DND-41 (cell line): ENCODE measurements at regions not wholly inside any gene's neighbourhood (a gene's known extent, or its start where the extent isn't known, plus 50 kb on each side); places are given as distances from the start of the nearest gene placed in this dataset.

Source experiments
- ATAC-seq: fragments of 200-7000 bp; cut with Tn5 transposase; 3 replicates; pipeline ENCODE4 v1.9.1; 2021; ENCODE audit warnings: low read depth; ENCODE audit not compliant: insufficient read depth
- DNase-seq: peaks from one replicate; pipeline ENCODE4 v3.0.0-alpha.2; 2020
- H2AFZ ChIP-seq: 2 replicates; pipeline ENCODE4 v1.6.0; 2012; ENCODE audit warnings: low read depth, low read length
- H3K27ac ChIP-seq: 2 replicates; pipeline ENCODE4 v1.5.1; 2012; ENCODE audit warnings: low read length, inconsistent platforms
- H3K27me3 ChIP-seq: fragments of 200-600 bp; sonication (generic); 2 replicates; pipeline ENCODE4 v1.6.0; 2012; ENCODE audit warnings: low read length, mild to moderate bottlenecking, inconsistent platforms; ENCODE audit not compliant: insufficient read depth, poor library complexity
- H3K36me3 ChIP-seq: 2 replicates; pipeline ENCODE4 v1.5.1; 2012; ENCODE audit warnings: low read length, inconsistent platforms; ENCODE audit not compliant: insufficient read depth
- H3K4me1 ChIP-seq: 2 replicates; pipeline ENCODE4 v1.5.1; 2012; ENCODE audit warnings: mild to moderate bottlenecking, low read length; ENCODE audit not compliant: insufficient read depth
- H3K4me2 ChIP-seq: 2 replicates; pipeline ENCODE4 v1.6.0; 2012; ENCODE audit warnings: mild to moderate bottlenecking, moderate library complexity, low read length, inconsistent platforms; ENCODE audit not compliant: insufficient read depth
- H3K4me3 ChIP-seq, 2 experiments: fragments of 200-600 bp in 1 of 2; shearing (Covaris generic) in 1 of 2; 2 replicates each; pipeline ENCODE4 v1.5.1; 2012 to 2016; ENCODE audit warnings: inconsistent platforms in 2 of 2, low read length in 2 of 2, mild to moderate bottlenecking in 2 of 2, low read depth in 1 of 2, moderate library complexity in 1 of 2
- H3K79me2 ChIP-seq: 2 replicates; pipeline ENCODE4 v1.6.0; 2012; ENCODE audit warnings: low read length, inconsistent platforms; ENCODE audit not compliant: insufficient read depth
- H3K9ac ChIP-seq: 2 replicates; pipeline ENCODE4 v1.6.0; 2012; ENCODE audit warnings: low read depth, mild to moderate bottlenecking, inconsistent platforms, low read length, moderate library complexity
- H3K9me3 ChIP-seq: 2 replicates; pipeline ENCODE4 v1.5.1; 2012; ENCODE audit warnings: low read length, moderate library complexity, mild to moderate bottlenecking, inconsistent platforms; ENCODE audit not compliant: insufficient read depth, severe bottlenecking
- H4K20me1 ChIP-seq: 2 replicates; pipeline ENCODE4 v1.6.0; 2012; ENCODE audit warnings: low read length; ENCODE audit not compliant: insufficient read depth
- EZH2 ChIP-seq: IDR thresholded peaks from 3 replicates; pipeline ENCODE4 v1.6.1; 2012; ENCODE audit warnings: borderline replicate concordance, low read depth, mild to moderate bottlenecking, moderate library complexity, low read length, inconsistent platforms; ENCODE audit not compliant: severe bottlenecking
- TF ChIP-seq, protein P1 (sequence below): IDR thresholded peaks from 2 replicates; pipeline ENCODE4 v1.5.1; 2012; ENCODE audit warnings: borderline replicate concordance, low read length, moderate library complexity, mild to moderate bottlenecking; ENCODE audit not compliant: poor library complexity, severe bottlenecking; ENCODE audit errors: extremely low read depth

DNA sequence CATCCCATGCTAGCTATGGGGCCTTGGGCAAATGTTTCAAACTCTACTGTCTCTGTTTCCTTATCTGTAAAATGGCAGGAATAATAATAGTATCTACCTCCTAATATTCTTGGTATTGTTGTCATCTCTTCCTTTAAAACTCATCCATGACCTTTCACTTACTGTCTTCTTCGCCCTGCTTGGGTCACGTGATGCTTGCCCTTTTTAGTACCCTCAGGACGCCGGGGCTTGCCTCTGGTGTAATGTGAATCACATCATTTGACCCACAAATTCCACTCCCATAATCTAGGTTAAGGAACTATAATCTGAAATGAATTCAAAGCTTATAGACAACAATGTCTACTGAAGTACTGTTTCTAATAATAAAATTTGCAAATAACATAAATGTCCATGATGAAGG lies 162.7 kb downstream of the DRD1 start:
- no peak overlapping the region for H2AFZ ChIP-seq
- H3K27ac ChIP-seq: no peak overlapping the region
- no peaks in the 10 kb centered on the region for H3K36me3 ChIP-seq
- H3K79me2 ChIP-seq: no peaks in the 10 kb centered on the region
- no peaks in the 10 kb centered on the region for H3K4me1 ChIP-seq
- no peaks in the 10 kb centered on the region for H3K27me3 ChIP-seq
- H4K20me1 ChIP-seq: no peaks in the 10 kb centered on the region
- no peak for TF ChIP-seq EZH2
- TF ChIP-seq, protein P1, sequence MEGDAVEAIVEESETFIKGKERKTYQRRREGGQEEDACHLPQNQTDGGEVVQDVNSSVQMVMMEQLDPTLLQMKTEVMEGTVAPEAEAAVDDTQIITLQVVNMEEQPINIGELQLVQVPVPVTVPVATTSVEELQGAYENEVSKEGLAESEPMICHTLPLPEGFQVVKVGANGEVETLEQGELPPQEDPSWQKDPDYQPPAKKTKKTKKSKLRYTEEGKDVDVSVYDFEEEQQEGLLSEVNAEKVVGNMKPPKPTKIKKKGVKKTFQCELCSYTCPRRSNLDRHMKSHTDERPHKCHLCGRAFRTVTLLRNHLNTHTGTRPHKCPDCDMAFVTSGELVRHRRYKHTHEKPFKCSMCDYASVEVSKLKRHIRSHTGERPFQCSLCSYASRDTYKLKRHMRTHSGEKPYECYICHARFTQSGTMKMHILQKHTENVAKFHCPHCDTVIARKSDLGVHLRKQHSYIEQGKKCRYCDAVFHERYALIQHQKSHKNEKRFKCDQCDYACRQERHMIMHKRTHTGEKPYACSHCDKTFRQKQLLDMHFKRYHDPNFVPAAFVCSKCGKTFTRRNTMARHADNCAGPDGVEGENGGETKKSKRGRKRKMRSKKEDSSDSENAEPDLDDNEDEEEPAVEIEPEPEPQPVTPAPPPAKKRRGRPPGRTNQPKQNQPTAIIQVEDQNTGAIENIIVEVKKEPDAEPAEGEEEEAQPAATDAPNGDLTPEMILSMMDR: no peak
- no peak overlapping the region for H3K9ac ChIP-seq
- no peak overlapping the region for H3K4me3 ChIP-seq
- no peaks in the 10 kb centered on the region for H3K9me3 ChIP-seq
- no peak overlapping the region for H3K4me2 ChIP-seq
- no peak for DNase-seq
- ATAC-seq: no peak

DNA sequence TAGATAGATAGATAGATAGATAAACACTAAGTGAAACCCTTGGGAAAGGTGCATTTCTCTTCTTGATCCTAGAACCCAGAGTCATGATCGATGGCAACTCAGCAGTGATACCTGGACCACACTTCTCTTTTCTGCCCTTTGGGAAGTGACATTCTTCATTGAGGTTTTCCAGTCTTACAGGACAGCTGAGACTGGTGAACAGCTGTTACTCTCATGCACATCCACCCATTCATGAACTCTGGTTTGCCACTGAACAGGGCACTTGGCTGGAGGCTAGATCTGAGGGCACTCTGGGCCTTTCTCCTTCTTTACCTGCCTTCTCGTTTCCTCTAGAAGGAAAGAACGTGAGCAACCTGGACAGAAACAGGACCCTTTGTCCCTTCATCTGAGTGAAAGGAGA lies 164.5 kb downstream of the DRD1 start:
- Histone ChIP-seq H3K9me3 (no peaks in the 10 kb centered on the region), H3K27me3 (no peaks in the 10 kb centered on the region), H3K4me2 (no peak overlapping the region), H3K27ac (no peak overlapping the region), H3K36me3 (no peaks in the 10 kb centered on the region), H4K20me1 (no peaks in the 10 kb centered on the region), H3K4me1 (no peaks in the 10 kb centered on the region), H3K4me3 (no peak overlapping the region), H3K79me2 (no peaks in the 10 kb centered on the region), H2AFZ (no peak overlapping the region), H3K9ac (no peak overlapping the region)
- no peak for TF ChIP-seq EZH2
- TF ChIP-seq, protein P1: no peak
- DNase-seq: no peak
- no peak for ATAC-seq

DNA sequence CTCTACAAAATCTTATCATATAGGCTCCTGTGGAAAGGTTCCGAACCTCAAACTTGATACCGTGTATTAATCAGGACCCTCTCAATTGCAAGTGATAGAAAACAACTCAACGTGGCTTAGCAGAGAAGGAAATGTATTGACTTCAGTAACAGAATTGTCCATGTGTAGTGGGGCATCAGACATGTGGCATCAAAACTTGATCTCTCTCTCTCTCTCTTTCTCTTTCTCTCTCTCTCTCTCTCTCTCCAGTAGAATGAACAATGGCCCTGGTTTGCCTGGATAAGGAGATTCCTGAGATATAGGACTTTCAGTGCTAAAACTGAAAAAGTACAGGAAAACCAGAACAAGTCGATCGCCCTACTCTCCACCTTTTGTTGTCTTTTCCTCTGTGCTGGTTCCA lies 168.2 kb downstream of the DRD1 start:
- Histone ChIP-seq H3K36me3 (no peaks in the 10 kb centered on the region), H3K27me3 (peaks cover 3% of the 10 kb centered on the region), H3K79me2 (no peaks in the 10 kb centered on the region), H4K20me1 (no peaks in the 10 kb centered on the region), H3K9ac (no peak overlapping the region), H3K4me1 (no peaks in the 10 kb centered on the region), H3K4me3 (no peak overlapping the region), H3K27ac (no peak overlapping the region), H3K4me2 (no peak overlapping the region), H3K9me3 (no peaks in the 10 kb centered on the region), H2AFZ (no peak overlapping the region)
- DNase-seq: no peak
- no peak for TF ChIP-seq EZH2
- TF ChIP-seq, protein P1: no peak
- ATAC-seq: no peak

DNA sequence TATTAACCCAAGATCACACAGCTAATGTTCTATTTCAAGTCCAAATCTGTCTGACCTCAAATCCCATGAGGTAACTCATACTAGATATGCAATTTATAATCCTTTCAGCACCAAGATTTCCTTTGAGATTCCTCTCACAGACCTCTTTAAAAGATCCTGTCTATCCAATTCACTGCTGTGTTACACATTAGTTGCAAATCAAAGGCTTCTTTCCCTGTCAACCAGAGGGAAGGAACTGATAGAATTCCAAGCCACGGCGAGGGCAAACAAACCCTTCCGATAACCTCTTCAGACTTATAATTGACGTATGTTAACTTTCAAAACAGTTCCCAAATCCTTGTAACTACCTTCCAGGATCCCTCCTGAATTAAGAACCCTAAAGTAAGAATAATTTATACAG lies 168.9 kb downstream of the DRD1 start:
- H3K79me2 ChIP-seq: no peaks in the 10 kb centered on the region
- H4K20me1 ChIP-seq: no peaks in the 10 kb centered on the region
- H2AFZ ChIP-seq: no peak overlapping the region
- no peak for DNase-seq
- H3K4me3 ChIP-seq: no peak overlapping the region
- H3K4me2 ChIP-seq: no peak overlapping the region
- H3K27me3 ChIP-seq: peaks cover 3% of the 10 kb centered on the region
- H3K9ac ChIP-seq: no peak overlapping the region
- H3K9me3 ChIP-seq: no peaks in the 10 kb centered on the region
- TF ChIP-seq, protein P1: no peak
- H3K27ac ChIP-seq: no peak overlapping the region
- ATAC-seq: no peak
- no peaks in the 10 kb centered on the region for H3K36me3 ChIP-seq
- no peaks in the 10 kb centered on the region for H3K4me1 ChIP-seq
